ENCODE measurements at regions not wholly inside any gene's neighbourhood (a gene's known extent, or its start where the extent isn't known, plus 50 kb on each side); places are given as distances from the start of the nearest gene placed in this dataset.
"Not testable (repeated sequence)": the region's sequence is repeated elsewhere in the genome, so short reads cannot be mapped to it uniquely, and the experiment has no call there.

GRCh38 chr11:37973941-37974340 is 1375.9 kb upstream of the RAG2 start:
- Mint-ChIP-seq H3K9me3 (ENCODE audit: unreplicated experiment) (peaks cover 2% of the 10 kb centered on the region), H3K4me1 (ENCODE audit: unreplicated experiment) (peaks cover 36% of the 10 kb centered on the region), H3K4me3 (ENCODE audit: unreplicated experiment) (no peak overlapping the region), H3K27ac (ENCODE audit: unreplicated experiment) (peak overlapping the region; percentile 8), H3K36me3 (ENCODE audit: unreplicated experiment) (no peaks in the 10 kb centered on the region), H3K27me3 (ENCODE audit: unreplicated experiment) (no peaks in the 10 kb centered on the region)
- TF ChIP-seq CTCF (IDR thresholded peaks at IDR 0.05) = no peak
- DNase-seq (ENCODE audit: extremely low spot score, unreplicated experiment) = no peak

- H3K4me3 Mint-ChIP-seq (ENCODE audit: unreplicated experiment) = no peak overlapping the region
- H3K4me1 Mint-ChIP-seq (ENCODE audit: unreplicated experiment) = peaks cover 36% of the 10 kb centered on the region
- no peaks in the 10 kb centered on the region for H3K27me3 Mint-ChIP-seq (ENCODE audit: unreplicated experiment)
- peak overlapping the region; percentile 41 for H3K27ac Mint-ChIP-seq (ENCODE audit: unreplicated experiment)
- no peak for DNase-seq (ENCODE audit: extremely low spot score, unreplicated experiment)
- TF ChIP-seq CTCF (IDR thresholded peaks at IDR 0.05) = no peak
- peaks cover 2% of the 10 kb centered on the region for H3K9me3 Mint-ChIP-seq (ENCODE audit: unreplicated experiment)
- H3K36me3 Mint-ChIP-seq (ENCODE audit: unreplicated experiment) = no peaks in the 10 kb centered on the region
Measured at GRCh38 chr11:37972691-37973090, 1374.7 kb upstream of the RAG2 start.

GRCh38 chr11:37969336-37969735 is 1371.3 kb upstream of the RAG2 start:
- not testable (repeated sequence) for H3K27ac Mint-ChIP-seq (ENCODE audit: unreplicated experiment); H3K27me3 Mint-ChIP-seq (ENCODE audit: unreplicated experiment); H3K9me3 Mint-ChIP-seq (ENCODE audit: unreplicated experiment); DNase-seq (ENCODE audit: extremely low spot score, unreplicated experiment); H3K36me3 Mint-ChIP-seq (ENCODE audit: unreplicated experiment); H3K4me3 Mint-ChIP-seq (ENCODE audit: unreplicated experiment)
- peaks cover 23% of the 10 kb centered on the region for H3K4me1 Mint-ChIP-seq (ENCODE audit: unreplicated experiment)

GRCh38 chr11:37968148-37968547 is 1370.1 kb upstream of the RAG2 start:
- no peak for TF ChIP-seq CTCF (IDR thresholded peaks at IDR 0.05)
- no peaks in the 10 kb centered on the region for H3K36me3 Mint-ChIP-seq (ENCODE audit: unreplicated experiment)
- H3K4me1 Mint-ChIP-seq (ENCODE audit: unreplicated experiment) = peaks cover 23% of the 10 kb centered on the region
- no peaks in the 10 kb centered on the region for H3K27me3 Mint-ChIP-seq (ENCODE audit: unreplicated experiment)
- H3K27ac Mint-ChIP-seq (ENCODE audit: unreplicated experiment) = no peak overlapping the region
- no peak for DNase-seq (ENCODE audit: extremely low spot score, unreplicated experiment)
- no peak overlapping the region for H3K4me3 Mint-ChIP-seq (ENCODE audit: unreplicated experiment)
- H3K9me3 Mint-ChIP-seq (ENCODE audit: unreplicated experiment) = peaks cover 8% of the 10 kb centered on the region

- no peaks in the 10 kb centered on the region for H3K27me3 Mint-ChIP-seq (ENCODE audit: unreplicated experiment)
- H3K4me3 Mint-ChIP-seq (ENCODE audit: unreplicated experiment) = no peak overlapping the region
- no peak overlapping the region for H3K27ac Mint-ChIP-seq (ENCODE audit: unreplicated experiment)
- peaks cover 7% of the 10 kb centered on the region for H3K9me3 Mint-ChIP-seq (ENCODE audit: unreplicated experiment)
- DNase-seq (ENCODE audit: extremely low spot score, unreplicated experiment) = no peak
- no peaks in the 10 kb centered on the region for H3K36me3 Mint-ChIP-seq (ENCODE audit: unreplicated experiment)
- peaks cover 18% of the 10 kb centered on the region for H3K4me1 Mint-ChIP-seq (ENCODE audit: unreplicated experiment)
- TF ChIP-seq CTCF (IDR thresholded peaks at IDR 0.05) = no peak
Measured at GRCh38 chr11:37967635-37968034, 1369.6 kb upstream of the RAG2 start.

- H3K9me3 Mint-ChIP-seq (ENCODE audit: unreplicated experiment) = peaks cover 15% of the 10 kb centered on the region
- no peak overlapping the region for H3K27ac Mint-ChIP-seq (ENCODE audit: unreplicated experiment)
- no peaks in the 10 kb centered on the region for H3K27me3 Mint-ChIP-seq (ENCODE audit: unreplicated experiment)
- peaks cover 1% of the 10 kb centered on the region for H3K36me3 Mint-ChIP-seq (ENCODE audit: unreplicated experiment)
- DNase-seq (ENCODE audit: extremely low spot score, unreplicated experiment) = no peak
- no peak overlapping the region for H3K4me3 Mint-ChIP-seq (ENCODE audit: unreplicated experiment)
- H3K4me1 Mint-ChIP-seq (ENCODE audit: unreplicated experiment) = peaks cover 9% of the 10 kb centered on the region
- no peak for TF ChIP-seq CTCF (IDR thresholded peaks at IDR 0.05)
Measured at GRCh38 chr11:37963440-37963839, 1365.4 kb upstream of the RAG2 start.

All from osteocyte (in vitro differentiated cells).